ENCODE measurements at regions not wholly inside any gene's neighbourhood (a gene's known extent, or its start where the extent isn't known, plus 50 kb on each side); places are given as distances from the start of the nearest gene placed in this dataset.

- TF ChIP-seq CTCF (IDR thresholded peaks at IDR 0.05) (no peak), EZH2 (IDR thresholded peaks at IDR 0.05; ENCODE audit: borderline replicate concordance, insufficient read depth, low read depth, low read length, poor library complexity, severe bottlenecking) (no peak)
Measured at GRCh38 chr3:127103080-127103479, 89.9 kb upstream of the PRR23E start.
